Ammon's horn (tissue), 1 donor: ENCODE measurements at regions not wholly inside any gene's neighbourhood (a gene's known extent, or its start where the extent isn't known, plus 50 kb on each side); places are given as distances from the start of the nearest gene placed in this dataset.
A peak's percentile ranks its signal among the peaks of the same experiment; 100 is the strongest.

Experiments
- DNase-seq: peaks from one replicate; pipeline ENCODE4 v3.0.0-alpha.2; 2016; ENCODE audit warnings: low spot score

GRCh38 chr5:30050056-30050815 is 1143.2 kb upstream of the CDH6 start:
- no peak for DNase-seq

GRCh38 chr5:30042677-30043076 is 1150.8 kb upstream of the CDH6 start:
- DNase-seq: no peak

- DNase-seq: no peak
Measured at GRCh38 chr5:30041831-30042385, 1151.6 kb upstream of the CDH6 start.

GRCh38 chr5:30041291-30041690 is 1152.2 kb upstream of the CDH6 start:
- no peak for DNase-seq

GRCh38 chr5:30040488-30041118 is 1152.9 kb upstream of the CDH6 start:
- peak; percentile 82 for DNase-seq

- no peak for DNase-seq
Measured at GRCh38 chr5:30039379-30039778, 1154.1 kb upstream of the CDH6 start.

GRCh38 chr5:30034870-30035269 is 1158.6 kb upstream of the CDH6 start:
- DNase-seq: no peak

- DNase-seq: no peak
Measured at GRCh38 chr5:30030101-30030500, 1163.4 kb upstream of the CDH6 start.

- DNase-seq: no peak
Measured at GRCh38 chr5:30001826-30002225, 1191.7 kb upstream of the CDH6 start.

- DNase-seq: no peak
Measured at GRCh38 chr5:30000231-30000630, 1193.3 kb upstream of the CDH6 start.

GRCh38 chr5:29995154-29995553 is 1198.3 kb upstream of the CDH6 start:
- no peak for DNase-seq

- no peak for DNase-seq
Measured at GRCh38 chr5:29994519-29994918, 1199.0 kb upstream of the CDH6 start.

- DNase-seq: no peak
Measured at GRCh38 chr5:29993286-29993685, 1200.2 kb upstream of the CDH6 start.

- DNase-seq: no peak
Measured at GRCh38 chr5:29992248-29992647, 1201.2 kb upstream of the CDH6 start.

- DNase-seq: no peak
Measured at GRCh38 chr5:29990681-29991080, 1202.8 kb upstream of the CDH6 start.

- no peak for DNase-seq
Measured at GRCh38 chr5:29984156-29984540, 1209.3 kb upstream of the CDH6 start.

- no peak for DNase-seq
Measured at GRCh38 chr5:29983528-29984155, 1209.8 kb upstream of the CDH6 start.

GRCh38 chr5:29982457-29982856 is 1211.0 kb upstream of the CDH6 start:
- DNase-seq: no peak

- no peak for DNase-seq
Measured at GRCh38 chr5:29972597-29972996, 1220.9 kb upstream of the CDH6 start.

- no peak for DNase-seq
Measured at GRCh38 chr5:29963956-29964355, 1229.5 kb upstream of the CDH6 start.

- no peak for DNase-seq
Measured at GRCh38 chr5:29960323-29960722, 1233.2 kb upstream of the CDH6 start.

- no peak for DNase-seq
Measured at GRCh38 chr5:29950416-29951145, 1242.9 kb upstream of the CDH6 start.
